Muscle layer of colon (tissue), 2 donors: ENCODE measurements at regions not wholly inside any gene's neighbourhood (a gene's known extent, or its start where the extent isn't known, plus 50 kb on each side); places are given as distances from the start of the nearest gene placed in this dataset.

Experiments
- H3K27ac ChIP-seq: one replicate; pipeline ENCODE4 v1.7.0; 2013; ENCODE audit warnings: low read depth, mild to moderate bottlenecking, low read length, moderate library complexity
- H3K27me3 ChIP-seq, 2 donors: one replicate each; pipeline ENCODE4 v1.7.0; 2013; ENCODE audit warnings: low read length in 2 of 2, mild to moderate bottlenecking in 2 of 2; ENCODE audit not compliant: insufficient read depth in 2 of 2, control insufficient read depth in 1 of 2
- H3K36me3 ChIP-seq: one replicate; pipeline ENCODE4 v1.7.0; 2013; ENCODE audit warnings: mild to moderate bottlenecking, low read length; ENCODE audit not compliant: insufficient read depth
- H3K4me1 ChIP-seq: one replicate; pipeline ENCODE4 v1.7.0; 2013; ENCODE audit warnings: mild to moderate bottlenecking, low read length; ENCODE audit not compliant: insufficient read depth
- H3K4me3 ChIP-seq, 2 donors: one replicate each; pipeline ENCODE4 v1.7.0; 2013; ENCODE audit warnings: low read length in 2 of 2, low read depth in 1 of 2, mild to moderate bottlenecking in 1 of 2, moderate library complexity in 1 of 2
- H3K9ac ChIP-seq: one replicate; pipeline ENCODE4 v1.7.0; 2013; ENCODE audit warnings: low read length
- H3K9me3 ChIP-seq: one replicate; pipeline ENCODE4 v1.7.0; 2013; ENCODE audit warnings: mild to moderate bottlenecking, low read length
- donor health status: abdominal sarcoma.
- donor health status: Adenocarcinoma of cecum.

- Histone ChIP-seq H3K36me3 (no peaks in the 10 kb centered on the region), H3K9ac (no peak overlapping the region), H3K4me1 (no peaks in the 10 kb centered on the region), H3K27ac (no peak overlapping the region), H3K9me3 (no peaks in the 10 kb centered on the region), H3K4me3 (no peak overlapping the region), H3K27me3 (no peaks in the 10 kb centered on the region)
Measured at GRCh38 chr10:57977262-57977661, 290.4 kb downstream of the IPMK start.

GRCh38 chr10:57973451-57973850, 294.2 kb downstream of the IPMK start:
- H3K27me3 ChIP-seq: no peaks in the 10 kb centered on the region
- no peaks in the 10 kb centered on the region for H3K36me3 ChIP-seq
- H3K9me3 ChIP-seq: no peaks in the 10 kb centered on the region
- no peak overlapping the region for H3K4me3 ChIP-seq
- no peak overlapping the region for H3K27ac ChIP-seq
- H3K9ac ChIP-seq: no peak overlapping the region
- no peaks in the 10 kb centered on the region for H3K4me1 ChIP-seq

DNA sequence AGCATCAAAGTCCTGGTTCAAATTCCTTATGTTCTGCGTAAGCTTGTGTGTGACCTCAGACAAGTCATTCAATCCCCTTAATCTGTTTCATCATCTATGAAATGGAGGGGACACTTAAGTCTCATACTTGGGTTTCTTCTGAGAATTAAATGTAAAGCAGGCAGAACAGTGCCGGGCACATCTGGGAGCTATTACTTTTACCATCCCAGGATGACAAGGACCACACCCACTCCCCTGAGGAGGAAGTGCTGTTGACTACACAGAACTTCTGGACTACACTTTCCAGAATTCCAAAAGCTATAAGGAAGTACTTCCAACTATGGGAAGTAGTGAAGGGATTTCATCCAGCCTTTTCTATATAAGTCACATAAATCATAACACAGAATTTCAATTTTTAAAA, 294.9 kb downstream of the IPMK start:
- H3K27me3 ChIP-seq: no peaks in the 10 kb centered on the region
- no peak overlapping the region for H3K4me3 ChIP-seq
- H3K9ac ChIP-seq: no peak overlapping the region
- no peaks in the 10 kb centered on the region for H3K9me3 ChIP-seq
- no peaks in the 10 kb centered on the region for H3K4me1 ChIP-seq
- H3K27ac ChIP-seq: no peak overlapping the region
- no peaks in the 10 kb centered on the region for H3K36me3 ChIP-seq

DNA sequence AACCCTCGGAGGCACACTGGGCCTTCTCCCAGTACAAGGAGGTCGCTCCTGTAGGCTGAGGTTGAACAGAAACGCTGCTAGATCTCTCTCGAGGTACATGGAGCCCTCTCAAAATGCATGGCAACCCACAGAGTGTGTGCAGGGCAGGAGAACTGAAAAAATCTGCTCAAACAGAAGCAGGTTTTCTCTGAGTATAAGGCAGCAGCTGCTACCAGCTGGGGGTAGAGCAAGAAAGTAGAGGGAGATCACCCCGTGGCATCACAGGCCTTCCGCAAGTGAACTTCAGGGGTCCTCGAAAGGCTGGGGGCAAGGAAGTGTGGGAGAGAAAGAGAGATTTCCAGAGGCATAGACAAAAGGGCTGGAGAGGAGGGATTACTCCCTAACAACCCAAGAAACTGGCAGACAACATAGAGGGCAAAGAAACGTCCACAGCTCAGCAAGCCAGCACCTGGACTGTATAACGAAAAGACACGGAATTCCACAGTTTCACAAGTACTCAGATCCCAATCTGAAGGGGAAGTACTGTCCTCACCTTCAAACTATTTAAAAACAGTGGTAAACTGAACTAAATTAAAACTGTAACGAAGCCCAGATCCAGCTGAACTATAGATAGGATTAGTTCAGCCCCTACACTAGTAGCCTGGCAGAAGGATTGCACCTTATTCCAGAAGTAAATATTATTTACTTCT, 299.2 kb downstream of the IPMK start:
- Histone ChIP-seq H3K36me3 (no peaks in the 10 kb centered on the region), H3K9ac (no peak overlapping the region)

DNA sequence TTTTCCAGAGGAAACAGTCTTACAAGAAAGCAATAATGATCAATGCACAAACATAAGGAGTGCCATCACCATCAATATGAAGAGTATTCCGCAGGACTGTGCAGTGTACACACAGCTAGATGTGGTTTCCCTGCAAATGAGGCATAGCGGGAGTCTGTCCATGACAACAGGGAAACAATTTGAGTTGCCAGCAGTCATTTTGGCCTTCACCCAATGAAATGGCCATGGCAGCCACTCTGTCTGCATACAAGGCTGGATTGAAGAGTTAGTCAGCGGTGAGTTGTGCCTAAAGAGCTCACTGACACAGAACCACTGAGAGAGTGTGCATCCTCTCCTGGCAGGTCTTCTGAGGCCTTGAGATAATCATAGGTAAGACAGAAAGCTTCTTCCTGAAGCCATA, 303.3 kb downstream of the IPMK start:
- no peak overlapping the region for H3K4me3 ChIP-seq
- H3K27ac ChIP-seq: no peak overlapping the region

More for the DNA sequence above, 299.2 kb downstream of the IPMK start:
- Histone ChIP-seq H3K4me3 (no peak overlapping the region), H3K27ac (no peak overlapping the region), H3K4me1 (no peaks in the 10 kb centered on the region), H3K9me3 (no peaks in the 10 kb centered on the region), H3K27me3 (no peaks in the 10 kb centered on the region)

GRCh38 chr10:57963546-57963945, 304.1 kb downstream of the IPMK start:
- Histone ChIP-seq H3K4me1 (no peaks in the 10 kb centered on the region), H3K36me3 (no peaks in the 10 kb centered on the region), H3K9ac (no peak overlapping the region), H3K9me3 (no peaks in the 10 kb centered on the region), H3K27ac (no peak overlapping the region), H3K27me3 (no peaks in the 10 kb centered on the region), H3K4me3 (no peak overlapping the region)

More for the DNA sequence above, 303.3 kb downstream of the IPMK start:
- no peaks in the 10 kb centered on the region for H3K36me3 ChIP-seq
- H3K9me3 ChIP-seq: no peaks in the 10 kb centered on the region
- no peak overlapping the region for H3K9ac ChIP-seq
- no peaks in the 10 kb centered on the region for H3K27me3 ChIP-seq
- H3K4me1 ChIP-seq: no peaks in the 10 kb centered on the region

- Histone ChIP-seq H3K36me3 (no peaks in the 10 kb centered on the region), H3K27me3 (no peaks in the 10 kb centered on the region), H3K9ac (no peak overlapping the region), H3K27ac (no peak overlapping the region), H3K9me3 (no peaks in the 10 kb centered on the region), H3K4me3 (no peak overlapping the region), H3K4me1 (no peaks in the 10 kb centered on the region)
Measured at GRCh38 chr10:57962839-57963238, 304.9 kb downstream of the IPMK start.

GRCh38 chr10:57961487-57961886, 306.2 kb downstream of the IPMK start:
- Histone ChIP-seq H3K36me3 (no peaks in the 10 kb centered on the region), H3K4me1 (no peaks in the 10 kb centered on the region), H3K27ac (no peak overlapping the region), H3K9me3 (no peaks in the 10 kb centered on the region), H3K27me3 (no peaks in the 10 kb centered on the region), H3K4me3 (no peak overlapping the region), H3K9ac (no peak overlapping the region)

DNA sequence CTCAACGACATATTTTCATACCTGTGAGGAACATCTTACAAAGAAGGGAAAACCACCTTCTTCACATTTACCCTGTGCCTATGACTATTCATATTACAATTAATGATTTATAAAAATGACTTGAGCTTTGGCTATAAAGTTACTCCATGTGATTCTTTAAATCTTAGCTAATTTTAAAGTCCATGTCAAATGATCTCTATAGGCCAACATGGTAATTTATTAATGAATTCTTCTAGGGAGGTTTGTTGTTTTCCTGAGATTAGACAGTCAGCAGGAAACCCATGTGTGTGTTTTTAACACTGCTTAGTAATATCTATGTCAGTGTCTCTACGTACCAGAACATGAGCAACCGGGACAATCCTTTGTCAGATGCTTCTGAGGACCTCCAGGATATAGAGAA, 307.3 kb downstream of the IPMK start:
- no peak overlapping the region for H3K4me3 ChIP-seq
- H3K27me3 ChIP-seq: no peaks in the 10 kb centered on the region
- no peaks in the 10 kb centered on the region for H3K4me1 ChIP-seq
- no peak overlapping the region for H3K27ac ChIP-seq
- H3K9me3 ChIP-seq: no peaks in the 10 kb centered on the region
- no peak overlapping the region for H3K9ac ChIP-seq
- H3K36me3 ChIP-seq: no peaks in the 10 kb centered on the region

GRCh38 chr10:57959318-57960006, 308.2 kb downstream of the IPMK start:
- Histone ChIP-seq H3K4me3 (no peak overlapping the region), H3K9me3 (no peaks in the 10 kb centered on the region), H3K9ac (no peak overlapping the region), H3K27ac (no peak overlapping the region), H3K4me1 (no peaks in the 10 kb centered on the region), H3K27me3 (no peaks in the 10 kb centered on the region), H3K36me3 (no peaks in the 10 kb centered on the region)

GRCh38 chr10:57955076-57955475, 312.6 kb downstream of the IPMK start:
- Histone ChIP-seq H3K4me3 (no peak overlapping the region), H3K36me3 (no peaks in the 10 kb centered on the region), H3K9ac (no peak overlapping the region), H3K27ac (no peak overlapping the region), H3K27me3 (no peaks in the 10 kb centered on the region), H3K9me3 (no peaks in the 10 kb centered on the region), H3K4me1 (no peaks in the 10 kb centered on the region)

- H3K27ac ChIP-seq: no peak overlapping the region
- H3K27me3 ChIP-seq: no peaks in the 10 kb centered on the region
- no peaks in the 10 kb centered on the region for H3K36me3 ChIP-seq
- H3K9me3 ChIP-seq: no peaks in the 10 kb centered on the region
- no peaks in the 10 kb centered on the region for H3K4me1 ChIP-seq
- H3K9ac ChIP-seq: no peak overlapping the region
- H3K4me3 ChIP-seq: no peak overlapping the region
Measured at GRCh38 chr10:57952741-57953140, 315.0 kb downstream of the IPMK start.
